AG20443 (cell line): ENCODE measurements at regions not wholly inside any gene's neighbourhood (a gene's known extent, or its start where the extent isn't known, plus 50 kb on each side); places are given as distances from the start of the nearest gene placed in this dataset.

Source experiments
- DNase-seq: peaks from one replicate; pipeline ENCODE4 v3.0.0; 2012; ENCODE audit warnings: low spot score, mixed read lengths

GRCh38 chr7:156102267-156102666 lies 290.0 kb upstream of the SHH start:
- no peak for DNase-seq

- DNase-seq: no peak
These were observed 289.1 kb upstream of the SHH start for GRCh38 chr7:156101355-156101754.

GRCh38 chr7:156100086-156100485 lies 287.8 kb upstream of the SHH start:
- no peak for DNase-seq

GRCh38 chr7:156099085-156099484 lies 286.8 kb upstream of the SHH start:
- DNase-seq: no peak

- no peak for DNase-seq
These were observed 284.7 kb upstream of the SHH start for GRCh38 chr7:156096771-156097538.

- DNase-seq: no peak
These were observed 283.8 kb upstream of the SHH start for GRCh38 chr7:156095908-156096539.

DNA sequence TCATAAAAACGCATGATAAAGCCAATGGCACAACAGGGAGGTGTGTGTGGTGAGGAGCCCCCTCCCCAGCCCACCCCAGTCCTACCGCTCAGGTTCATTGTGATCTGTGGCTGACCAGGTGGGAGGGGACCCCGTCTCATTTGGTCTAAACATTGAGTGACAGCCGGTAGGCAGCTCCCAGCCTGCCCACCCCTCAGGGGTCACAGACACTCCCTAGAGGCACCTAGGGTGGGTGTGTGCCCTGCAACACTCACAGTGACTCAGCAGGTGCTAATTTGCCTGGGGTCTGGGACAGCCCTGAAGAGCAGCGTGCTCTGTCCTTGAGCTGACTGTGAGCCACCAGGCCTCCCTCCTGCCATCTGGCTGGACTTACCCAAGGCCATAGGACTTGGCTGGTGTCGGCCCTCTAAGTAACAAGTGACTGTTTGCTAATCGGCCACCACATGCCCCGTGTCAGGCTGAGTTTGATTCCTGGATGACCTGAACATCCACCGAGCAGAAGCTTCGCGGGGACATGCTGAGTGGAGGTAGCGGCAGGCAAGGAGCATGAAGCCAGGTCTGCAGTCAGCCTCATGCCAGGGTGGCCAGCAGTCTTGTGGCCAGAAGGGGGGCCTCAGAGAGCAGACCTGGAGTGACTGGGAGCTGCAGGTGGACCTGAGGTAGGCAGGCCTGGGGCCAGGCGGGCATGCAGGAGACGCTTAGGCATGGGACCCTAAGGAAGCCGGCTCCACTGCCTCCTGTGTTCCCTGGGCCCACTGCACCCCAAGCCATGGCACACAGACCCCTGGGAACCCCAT lies 282.3 kb upstream of the SHH start:
- DNase-seq: no peak

- no peak for DNase-seq
These were observed 280.0 kb upstream of the SHH start for GRCh38 chr7:156092307-156092706.

GRCh38 chr7:156091519-156092080 lies 279.3 kb upstream of the SHH start:
- DNase-seq: no peak

DNA sequence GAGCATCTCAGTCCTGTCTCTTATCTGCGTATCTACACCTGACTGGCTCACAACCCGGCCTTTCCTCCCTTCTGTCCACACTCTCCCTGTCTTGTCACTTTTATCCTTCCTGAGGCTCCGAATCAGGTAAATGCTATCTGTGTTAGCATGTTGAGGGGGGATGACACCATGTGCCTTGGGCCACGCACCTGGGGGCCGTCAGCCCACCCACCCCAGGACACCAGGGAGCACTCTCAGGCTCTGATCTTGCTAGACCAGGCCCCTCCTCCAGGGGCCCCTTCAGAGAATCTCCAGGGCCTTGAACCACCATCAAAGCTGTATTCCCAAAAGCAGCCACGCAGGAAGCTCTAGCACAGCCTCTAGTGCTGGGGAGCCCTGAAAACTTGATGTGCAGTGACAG lies 278.7 kb upstream of the SHH start:
- DNase-seq: no peak

- no peak for DNase-seq
These were observed 277.0 kb upstream of the SHH start for GRCh38 chr7:156089222-156089621.

DNA sequence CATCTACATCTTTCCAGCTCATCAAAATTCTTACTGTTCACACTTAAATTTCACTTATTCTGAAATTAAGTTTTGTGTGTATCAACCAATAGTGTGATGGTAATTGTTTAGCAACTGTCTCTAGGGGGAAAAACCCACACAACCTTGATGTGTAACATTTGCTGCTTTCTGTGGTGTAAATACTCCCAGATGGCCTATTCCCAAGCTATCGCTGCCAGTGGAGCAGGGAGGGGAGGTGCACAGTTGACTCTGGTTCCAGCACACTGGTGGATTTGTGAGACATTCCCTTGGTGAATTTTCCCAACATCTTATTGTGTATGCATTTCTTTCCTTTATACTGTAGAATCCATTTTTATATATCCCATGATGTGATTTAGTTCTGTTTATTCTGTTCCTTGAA lies 275.9 kb upstream of the SHH start:
- no peak for DNase-seq

GRCh38 chr7:156082048-156083040 lies 270.1 kb upstream of the SHH start:
- no peak for DNase-seq

DNA sequence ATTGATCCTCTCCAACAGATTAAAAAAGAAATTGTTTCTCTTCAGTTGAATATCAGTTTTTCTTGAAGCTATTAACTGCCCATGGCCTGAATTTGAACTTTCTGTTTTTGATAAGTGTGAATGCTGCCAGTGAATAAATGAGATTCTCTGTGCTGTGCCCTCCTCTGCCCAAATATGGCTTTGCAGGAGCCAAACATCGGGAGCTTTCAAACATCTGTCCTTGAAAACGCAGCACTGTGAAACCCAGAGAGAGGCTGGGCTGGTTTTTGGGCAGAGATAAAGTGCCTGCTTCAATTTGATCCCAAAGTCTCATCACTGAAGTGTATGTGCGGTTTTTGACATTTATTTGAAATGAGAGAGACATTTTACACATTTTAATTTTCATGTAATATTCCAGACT lies 268.3 kb upstream of the SHH start:
- no peak for DNase-seq

- no peak for DNase-seq
These were observed 267.8 kb upstream of the SHH start for GRCh38 chr7:156080046-156080445.

- DNase-seq: no peak
These were observed 266.9 kb upstream of the SHH start for GRCh38 chr7:156079156-156079555.

DNA sequence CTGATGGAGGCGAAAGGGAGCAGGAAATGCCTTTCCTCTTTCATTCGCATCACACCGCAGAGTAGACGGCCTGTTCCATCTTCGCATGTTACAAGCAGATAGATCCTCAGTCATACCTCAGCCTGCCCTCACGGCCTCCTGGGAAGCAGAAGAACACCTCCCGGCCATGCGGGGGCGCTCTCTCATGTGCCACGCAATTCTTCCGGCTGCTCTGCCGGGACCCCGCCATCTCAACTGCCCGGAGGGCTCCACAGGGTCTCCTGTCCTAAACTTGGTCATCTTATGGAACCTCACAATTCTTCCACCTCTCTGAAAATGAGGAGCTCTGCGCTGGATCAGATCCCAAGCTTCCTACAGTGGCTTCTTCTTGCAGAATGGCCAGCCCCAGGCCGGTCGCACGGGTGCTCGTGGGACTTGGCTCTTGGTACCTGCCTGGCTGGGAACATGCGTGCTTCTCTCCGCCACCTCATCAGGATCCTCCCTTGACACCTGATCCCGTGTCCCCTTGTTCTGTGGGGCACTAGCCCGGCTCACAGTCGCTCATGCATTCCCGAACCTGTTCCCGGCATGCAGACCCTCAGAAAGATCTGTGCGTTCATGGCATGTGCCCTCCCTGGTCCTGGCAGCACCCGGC lies 262.8 kb upstream of the SHH start:
- no peak for DNase-seq

- DNase-seq: no peak
These were observed 261.8 kb upstream of the SHH start for GRCh38 chr7:156074084-156074483.

GRCh38 chr7:156073366-156074052 lies 261.2 kb upstream of the SHH start:
- DNase-seq: no peak

GRCh38 chr7:156071612-156072011 lies 259.3 kb upstream of the SHH start:
- no peak for DNase-seq
